ENCODE measurements at regions not wholly inside any gene's neighbourhood (a gene's known extent, or its start where the extent isn't known, plus 50 kb on each side); places are given as distances from the start of the nearest gene placed in this dataset.
"Not testable (repeated sequence)": the region's sequence is repeated elsewhere in the genome, so short reads cannot be mapped to it uniquely, and the experiment has no call there.

DNA sequence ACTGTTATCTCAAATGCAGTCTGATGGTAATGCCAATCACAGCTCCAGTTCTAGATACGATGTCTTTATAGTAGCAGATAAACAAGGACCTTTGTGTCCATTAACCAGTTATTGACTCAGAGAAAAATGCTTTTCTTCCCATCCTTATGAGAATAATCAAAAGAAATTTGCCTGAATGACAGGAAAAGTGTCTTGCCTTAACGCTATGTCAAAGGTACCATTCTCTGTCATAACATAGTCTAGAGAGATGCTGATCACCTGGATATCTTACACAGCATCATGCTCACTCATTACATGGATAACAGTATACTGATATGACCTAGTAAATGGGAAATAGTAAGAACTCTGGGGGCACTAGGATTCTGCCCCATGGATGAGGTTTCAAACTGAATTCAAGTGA, 151.7 kb upstream of the NEGR1 start:
- DNase-seq (ENCODE audit: insufficient read length, low spot score) (no peak), FAIRE-seq (no peak)
- TF ChIP-seq, protein P1, sequence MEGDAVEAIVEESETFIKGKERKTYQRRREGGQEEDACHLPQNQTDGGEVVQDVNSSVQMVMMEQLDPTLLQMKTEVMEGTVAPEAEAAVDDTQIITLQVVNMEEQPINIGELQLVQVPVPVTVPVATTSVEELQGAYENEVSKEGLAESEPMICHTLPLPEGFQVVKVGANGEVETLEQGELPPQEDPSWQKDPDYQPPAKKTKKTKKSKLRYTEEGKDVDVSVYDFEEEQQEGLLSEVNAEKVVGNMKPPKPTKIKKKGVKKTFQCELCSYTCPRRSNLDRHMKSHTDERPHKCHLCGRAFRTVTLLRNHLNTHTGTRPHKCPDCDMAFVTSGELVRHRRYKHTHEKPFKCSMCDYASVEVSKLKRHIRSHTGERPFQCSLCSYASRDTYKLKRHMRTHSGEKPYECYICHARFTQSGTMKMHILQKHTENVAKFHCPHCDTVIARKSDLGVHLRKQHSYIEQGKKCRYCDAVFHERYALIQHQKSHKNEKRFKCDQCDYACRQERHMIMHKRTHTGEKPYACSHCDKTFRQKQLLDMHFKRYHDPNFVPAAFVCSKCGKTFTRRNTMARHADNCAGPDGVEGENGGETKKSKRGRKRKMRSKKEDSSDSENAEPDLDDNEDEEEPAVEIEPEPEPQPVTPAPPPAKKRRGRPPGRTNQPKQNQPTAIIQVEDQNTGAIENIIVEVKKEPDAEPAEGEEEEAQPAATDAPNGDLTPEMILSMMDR (IDR thresholded peaks at IDR 0.05; ENCODE audit: insufficient read depth, missing control alignments), result no peak

GRCh38 chr1:72433591-72433990, 151.3 kb upstream of the NEGR1 start:
- no peak for FAIRE-seq
- TF ChIP-seq, protein P1 (IDR thresholded peaks at IDR 0.05; ENCODE audit: insufficient read depth, missing control alignments), result no peak
- no peak for DNase-seq (ENCODE audit: insufficient read length, low spot score)

- TF ChIP-seq, protein P1 (IDR thresholded peaks at IDR 0.05; ENCODE audit: insufficient read depth, missing control alignments), result no peak
- DNase-seq (ENCODE audit: insufficient read length, low spot score) (no peak), FAIRE-seq (no peak)
Observed at GRCh38 chr1:72432645-72433267, 150.4 kb upstream of the NEGR1 start.

GRCh38 chr1:72431810-72432209, 149.5 kb upstream of the NEGR1 start:
- FAIRE-seq (no peak), DNase-seq (ENCODE audit: insufficient read length, low spot score) (no peak)
- TF ChIP-seq, protein P1 (IDR thresholded peaks at IDR 0.05; ENCODE audit: insufficient read depth, missing control alignments), result no peak

GRCh38 chr1:72428276-72428675, 145.9 kb upstream of the NEGR1 start:
- not testable (repeated sequence) for FAIRE-seq; DNase-seq (ENCODE audit: insufficient read length, low spot score)

GRCh38 chr1:72419229-72419628, 136.9 kb upstream of the NEGR1 start:
- TF ChIP-seq, protein P1 (IDR thresholded peaks at IDR 0.05; ENCODE audit: insufficient read depth, missing control alignments), result no peak
- no peak for FAIRE-seq

DNA sequence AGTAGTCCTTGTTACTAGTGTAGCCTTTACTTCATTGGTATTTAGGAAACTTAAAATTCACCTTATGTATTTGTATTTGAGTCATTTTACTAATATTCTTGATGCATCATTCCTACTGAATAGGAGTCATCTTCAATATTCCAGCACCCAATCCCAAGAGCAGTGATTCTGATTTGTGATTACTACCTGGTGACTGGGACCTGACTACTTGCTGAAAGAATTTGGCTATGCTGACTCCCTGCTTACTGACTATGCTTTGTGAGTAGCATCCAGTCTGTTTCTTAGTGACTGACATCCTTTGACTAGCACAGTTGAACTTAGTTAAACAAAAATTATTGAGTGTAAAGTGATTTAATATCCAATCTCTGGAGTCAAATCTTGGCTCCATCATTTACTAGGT, 129.9 kb upstream of the NEGR1 start:
- FAIRE-seq (no peak), DNase-seq (ENCODE audit: insufficient read length, low spot score) (no peak)
- TF ChIP-seq, protein P1 (IDR thresholded peaks at IDR 0.05; ENCODE audit: insufficient read depth, missing control alignments), result no peak

More at GRCh38 chr1:72419229-72419628, 136.9 kb upstream of the NEGR1 start:
- no peak for DNase-seq (ENCODE audit: insufficient read length, low spot score)

GRCh38 chr1:72399807-72400206, 117.5 kb upstream of the NEGR1 start:
- TF ChIP-seq, protein P1 (IDR thresholded peaks at IDR 0.05; ENCODE audit: insufficient read depth, missing control alignments), result no peak
- DNase-seq (ENCODE audit: insufficient read length, low spot score) (no peak), FAIRE-seq (no peak)
